Endodermal cell (in vitro differentiated cells): ENCODE measurements at regions not wholly inside any gene's neighbourhood (a gene's known extent, or its start where the extent isn't known, plus 50 kb on each side); places are given as distances from the start of the nearest gene placed in this dataset.

Source experiments
- DNase-seq: peaks from one replicate; pipeline ENCODE4 v3.0.0-alpha.2; 2017
- H3K27ac ChIP-seq: 2 replicates; pipeline ENCODE4 v1.5.1; 2013; ENCODE audit warnings: mild to moderate bottlenecking, low read depth, low read length, moderate library complexity
- H3K27me3 ChIP-seq: 2 replicates; pipeline ENCODE4 v1.6.1; 2013; ENCODE audit warnings: mild to moderate bottlenecking, low read length, moderate library complexity; ENCODE audit not compliant: insufficient read depth, control insufficient read depth, poor library complexity, severe bottlenecking
- H3K36me3 ChIP-seq: 2 replicates; pipeline ENCODE4 v1.7.0; 2013; ENCODE audit warnings: mild to moderate bottlenecking, low read length, moderate library complexity; ENCODE audit not compliant: control insufficient read depth, insufficient read depth
- H3K4me1 ChIP-seq: one replicate; pipeline ENCODE4 v1.7.0; 2013; ENCODE audit warnings: low read length; ENCODE audit not compliant: control insufficient read depth, insufficient read depth
- H3K4me3 ChIP-seq: 2 replicates; pipeline ENCODE4 v1.5.1; 2013; ENCODE audit warnings: mild to moderate bottlenecking, low read length, moderate library complexity
- H3K9ac ChIP-seq: 2 replicates; pipeline ENCODE4 v1.6.1; 2013; ENCODE audit warnings: mild to moderate bottlenecking, low read length, moderate library complexity; ENCODE audit not compliant: poor library complexity, severe bottlenecking; ENCODE audit errors: extremely low read depth
- H3K9me3 ChIP-seq: 2 replicates; pipeline ENCODE4 v1.6.1; 2013; ENCODE audit warnings: mild to moderate bottlenecking, low read length, moderate library complexity; ENCODE audit not compliant: control insufficient read depth
- H3K27ac Mint-ChIP-seq: 2 replicates; pipeline ENCODE4 v1.8.0; 2020; ENCODE audit warnings: mixed read lengths
- H3K27me3 Mint-ChIP-seq: 2 replicates; pipeline ENCODE4 v1.8.0; 2021; ENCODE audit warnings: mild to moderate bottlenecking, mixed read lengths; ENCODE audit not compliant: insufficient read depth
- H3K36me3 Mint-ChIP-seq: 2 replicates; pipeline ENCODE4 v1.8.0; 2020; ENCODE audit warnings: low read depth, mixed read lengths
- H3K4me1 Mint-ChIP-seq: 2 replicates; pipeline ENCODE4 v1.8.0; 2020; ENCODE audit warnings: mixed read lengths
- H3K4me3 Mint-ChIP-seq: 2 replicates; pipeline ENCODE4 v1.8.0; 2020; ENCODE audit warnings: mild to moderate bottlenecking, moderate library complexity, mixed read lengths
- H3K9me3 Mint-ChIP-seq: 2 replicates; pipeline ENCODE4 v1.8.0; 2020; ENCODE audit warnings: mild to moderate bottlenecking, mixed read lengths
- CTCF ChIP-seq: fragments of 200-600 bp; sonication (generic); conservative IDR thresholded peaks from 2 replicates; pipeline ENCODE4 v1.5.0; 2021; ENCODE audit warnings: antibody characterized with exemption, mild to moderate bottlenecking
- WGBS, 2 experiments: methylation state at CpG; one replicate each; pipeline versions ENCODE4 v1.1.5 to v1.1.7; 2013; ENCODE audit warnings: missing lambda C conversion rate in 2 of 2, mixed read lengths in 1 of 2; ENCODE audit not compliant: insufficient coverage in 1 of 2, insufficient read length in 1 of 2; 5-methylcytosine and 5-hydroxymethylcytosine counted together

- DNase-seq: no peak
- Histone ChIP-seq H3K9ac (no peak overlapping the region), H3K27me3 (peaks cover 26% of the 10 kb centered on the region), H3K36me3 (no peaks in the 10 kb centered on the region), H3K9me3 (no peaks in the 10 kb centered on the region), H3K4me3 (no peak overlapping the region), H3K27ac (no peak overlapping the region), H3K4me1 (peaks cover 8% of the 10 kb centered on the region)
- H3K36me3 Mint-ChIP-seq: no peaks in the 10 kb centered on the region
- TF ChIP-seq CTCF: no peak
- H3K4me1 Mint-ChIP-seq: peaks cover 19% of the 10 kb centered on the region
- 93 to 100% methylated on average over 2 to 4 of the region's 4 CpGs for WGBS, 2 experiments
- no peak overlapping the region for H3K27ac Mint-ChIP-seq
- H3K9me3 Mint-ChIP-seq: no peaks in the 10 kb centered on the region
- no peak overlapping the region for H3K4me3 Mint-ChIP-seq
- peaks cover 18% of the 10 kb centered on the region for H3K27me3 Mint-ChIP-seq
These were observed 185.5 kb downstream of the KCNS3 start for GRCh38 chr2:18063826-18064470.

- Histone ChIP-seq H3K4me3 (no peak overlapping the region), H3K9me3 (no peaks in the 10 kb centered on the region), H3K9ac (no peak overlapping the region), H3K36me3 (no peaks in the 10 kb centered on the region), H3K4me1 (peaks cover 8% of the 10 kb centered on the region), H3K27me3 (peaks cover 37% of the 10 kb centered on the region), H3K27ac (no peak overlapping the region)
- peaks cover 16% of the 10 kb centered on the region for H3K4me1 Mint-ChIP-seq
- H3K27me3 Mint-ChIP-seq: peaks cover 24% of the 10 kb centered on the region
- 93 to 97% methylated on average over 2 to 5 of the region's 5 CpGs for WGBS, 2 experiments
- H3K4me3 Mint-ChIP-seq: no peak overlapping the region
- H3K27ac Mint-ChIP-seq: no peak overlapping the region
- no peak for TF ChIP-seq CTCF
- no peak for DNase-seq
- no peaks in the 10 kb centered on the region for H3K36me3 Mint-ChIP-seq
- H3K9me3 Mint-ChIP-seq: no peaks in the 10 kb centered on the region
These were observed 184.4 kb downstream of the KCNS3 start for GRCh38 chr2:18062892-18063291.

GRCh38 chr2:18061717-18062116 is 183.2 kb downstream of the KCNS3 start:
- H3K27ac ChIP-seq: no peak overlapping the region
- DNase-seq: no peak
- H3K36me3 Mint-ChIP-seq: no peaks in the 10 kb centered on the region
- H3K36me3 ChIP-seq: no peaks in the 10 kb centered on the region
- H3K9me3 Mint-ChIP-seq: no peaks in the 10 kb centered on the region
- no peaks in the 10 kb centered on the region for H3K4me1 ChIP-seq
- no peak overlapping the region for H3K4me3 Mint-ChIP-seq
- WGBS, 2 experiments: 57 to 83% methylated on average over 1 of the region's 1 CpG
- H3K4me1 Mint-ChIP-seq: peaks cover 4% of the 10 kb centered on the region
- H3K27me3 Mint-ChIP-seq: peaks cover 30% of the 10 kb centered on the region
- H3K27ac Mint-ChIP-seq: no peak overlapping the region
- TF ChIP-seq CTCF: no peak
- no peak overlapping the region for H3K9ac ChIP-seq
- no peaks in the 10 kb centered on the region for H3K9me3 ChIP-seq
- H3K27me3 ChIP-seq: peaks cover 46% of the 10 kb centered on the region
- H3K4me3 ChIP-seq: no peak overlapping the region
